ENCODE measurements at regions not wholly inside any gene's neighbourhood (a gene's known extent, or its start where the extent isn't known, plus 50 kb on each side); places are given as distances from the start of the nearest gene placed in this dataset.

GRCh38 chr11:80173371-80174136 lies 732.7 kb upstream of the TENM4 start:
- TF ChIP-seq FOXM1 (IDR thresholded peaks at IDR 0.05; ENCODE audit: borderline replicate concordance) (no peak), SUZ12 (IDR thresholded peaks at IDR 0.05) (no peak), ARNT (IDR thresholded peaks at IDR 0.05) (no peak), ZNF384 (IDR thresholded peaks at IDR 0.05) (no peak), SP1 (IDR thresholded peaks at IDR 0.05) (no peak)
